Stimulated activated CD8-positive, alpha-beta memory T cell treated with anti-CD3 and anti-CD28 coated beads, Interleukin-15, amount 100 ng/mL, for 1 hour (primary cell): ENCODE measurements at regions not wholly inside any gene's neighbourhood (a gene's known extent, or its start where the extent isn't known, plus 50 kb on each side); places are given as distances from the start of the nearest gene placed in this dataset.
"Not testable (repeated sequence)": the region's sequence is repeated elsewhere in the genome, so short reads cannot be mapped to it uniquely, and the experiment has no call there.

Experiments used
- DNase-seq: peaks from one replicate; pipeline ENCODE4 v3.0.0-alpha.2; 2020; ENCODE audit warnings: low read depth

DNA sequence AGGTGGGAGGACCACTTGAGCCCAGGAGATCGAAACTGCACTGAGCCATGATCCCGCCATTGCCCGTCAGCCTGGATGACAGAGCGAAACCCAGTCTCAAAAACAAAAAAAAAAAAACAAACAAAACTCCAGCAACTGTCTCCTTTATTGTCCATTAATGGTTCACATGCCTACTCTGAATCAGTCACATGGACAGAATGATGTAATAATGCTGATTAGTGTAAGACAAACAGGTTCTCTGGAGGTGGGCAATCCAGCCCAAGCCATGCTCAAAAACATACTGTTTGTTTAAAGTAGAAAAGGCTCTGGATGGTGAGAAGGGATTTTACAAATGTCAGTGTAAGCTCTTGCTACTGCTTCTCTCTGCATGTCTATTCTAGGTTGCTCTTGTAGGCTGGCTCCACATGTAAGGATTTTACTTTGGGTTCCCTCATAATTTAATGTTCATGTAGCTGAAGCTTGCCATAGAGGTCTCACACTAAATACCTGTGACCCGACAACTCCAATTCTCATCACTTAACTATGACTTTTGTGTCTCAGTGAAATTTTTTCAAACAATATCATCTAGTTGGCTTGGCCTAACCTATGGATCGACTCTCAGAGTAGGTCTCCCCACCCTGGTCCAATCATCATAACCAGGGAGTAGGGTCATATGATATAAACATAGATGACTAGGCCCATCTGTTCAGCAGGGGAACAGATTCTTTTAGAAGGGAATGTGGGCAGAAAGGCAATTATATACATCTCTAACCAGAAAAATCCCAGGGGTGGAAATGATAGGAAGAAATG lies 83.9 kb upstream of the SLC39A10 start:
- DNase-seq = no peak

DNA sequence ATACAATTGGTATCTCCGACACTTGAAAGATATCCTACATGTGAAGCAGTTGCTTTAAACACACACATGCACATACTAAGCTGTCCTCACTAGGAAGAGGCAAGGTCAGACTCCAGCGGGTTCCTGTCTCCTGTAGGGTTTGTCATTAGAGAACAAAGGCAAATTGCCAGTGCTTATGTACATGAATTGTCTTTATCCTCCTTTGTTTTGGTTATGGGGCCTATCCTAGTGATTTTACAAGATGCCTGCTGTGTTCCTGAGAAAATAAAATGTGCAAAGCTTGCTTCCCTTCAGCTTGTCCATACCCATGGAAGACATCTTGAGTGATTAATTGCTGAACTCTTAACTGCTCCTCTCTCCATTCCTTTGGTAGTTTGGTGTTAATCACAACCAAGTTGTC lies 86.7 kb upstream of the SLC39A10 start:
- no peak for DNase-seq

DNA sequence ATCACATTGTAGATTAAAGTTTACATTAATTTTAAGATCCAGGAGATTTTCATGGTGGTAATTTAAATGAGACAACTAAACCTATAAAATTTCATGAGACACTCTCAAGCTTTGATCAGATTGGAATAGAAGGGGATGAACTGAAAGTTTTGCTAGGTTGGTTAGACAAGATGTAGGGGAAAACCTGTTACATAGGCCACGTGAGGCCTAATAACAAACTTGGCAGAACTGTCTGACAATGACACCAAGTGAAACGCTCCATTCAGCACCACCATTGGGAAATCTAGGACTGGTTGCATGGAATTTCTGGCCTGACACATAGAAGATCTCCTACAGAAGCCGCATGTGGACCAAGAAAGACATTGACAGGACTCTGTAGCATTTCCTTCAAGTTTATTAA lies 87.8 kb upstream of the SLC39A10 start:
- DNase-seq = no peak

DNA sequence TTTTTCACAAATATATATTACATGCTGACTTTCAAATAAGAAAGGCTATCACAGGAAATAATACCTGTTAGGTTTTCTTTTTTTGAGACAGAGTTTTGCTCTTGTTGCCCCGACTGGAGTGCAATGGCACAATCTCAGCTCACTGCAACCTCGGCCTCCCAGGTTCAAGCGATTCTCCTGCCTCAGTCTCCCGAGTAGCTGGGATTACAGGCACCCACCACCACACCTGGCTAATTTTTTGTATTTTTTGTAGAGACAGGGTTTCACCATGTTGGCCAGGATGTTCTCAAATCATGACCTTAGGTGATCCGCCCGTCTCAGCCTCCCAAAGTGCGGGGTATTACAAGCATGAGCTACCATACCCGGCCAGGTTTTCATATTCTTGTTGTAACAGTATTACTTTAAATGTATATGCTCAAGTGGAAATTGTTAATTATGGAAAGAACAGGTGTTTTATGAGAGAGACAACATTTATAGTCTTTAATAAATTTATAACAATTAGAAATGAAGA lies 92.3 kb upstream of the SLC39A10 start:
- DNase-seq = not testable (repeated sequence)

DNA sequence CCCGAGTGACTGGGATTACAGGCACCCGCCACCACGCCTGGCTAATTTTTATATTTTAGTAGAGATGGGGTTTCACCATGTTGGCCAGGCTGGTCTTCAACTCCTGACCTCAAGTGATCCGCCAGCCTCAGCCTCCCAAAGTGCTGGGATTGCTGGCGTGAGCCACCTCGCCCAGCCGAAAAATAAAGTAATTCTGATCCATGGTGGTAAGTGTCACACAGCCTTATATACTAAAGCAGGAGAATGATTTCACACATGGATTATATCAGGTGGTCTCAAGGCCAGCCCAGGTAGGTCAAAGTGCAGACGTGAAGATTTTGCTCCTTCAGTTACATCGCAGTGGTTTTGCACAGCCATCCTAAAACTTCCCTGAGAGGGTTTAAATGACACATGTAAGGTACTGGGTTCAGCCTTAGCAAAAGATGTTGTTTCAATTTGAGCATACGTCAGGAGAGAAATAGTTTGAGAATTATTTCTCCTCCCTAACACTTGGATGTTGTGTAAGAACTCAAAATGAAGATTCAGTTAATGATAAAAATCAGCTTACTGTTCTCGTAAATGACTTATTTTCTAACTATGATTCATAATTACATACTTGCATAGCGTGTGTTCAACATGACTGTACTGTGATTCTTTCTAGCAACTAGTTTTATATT lies 93.0 kb upstream of the SLC39A10 start:
- DNase-seq = no peak

DNA sequence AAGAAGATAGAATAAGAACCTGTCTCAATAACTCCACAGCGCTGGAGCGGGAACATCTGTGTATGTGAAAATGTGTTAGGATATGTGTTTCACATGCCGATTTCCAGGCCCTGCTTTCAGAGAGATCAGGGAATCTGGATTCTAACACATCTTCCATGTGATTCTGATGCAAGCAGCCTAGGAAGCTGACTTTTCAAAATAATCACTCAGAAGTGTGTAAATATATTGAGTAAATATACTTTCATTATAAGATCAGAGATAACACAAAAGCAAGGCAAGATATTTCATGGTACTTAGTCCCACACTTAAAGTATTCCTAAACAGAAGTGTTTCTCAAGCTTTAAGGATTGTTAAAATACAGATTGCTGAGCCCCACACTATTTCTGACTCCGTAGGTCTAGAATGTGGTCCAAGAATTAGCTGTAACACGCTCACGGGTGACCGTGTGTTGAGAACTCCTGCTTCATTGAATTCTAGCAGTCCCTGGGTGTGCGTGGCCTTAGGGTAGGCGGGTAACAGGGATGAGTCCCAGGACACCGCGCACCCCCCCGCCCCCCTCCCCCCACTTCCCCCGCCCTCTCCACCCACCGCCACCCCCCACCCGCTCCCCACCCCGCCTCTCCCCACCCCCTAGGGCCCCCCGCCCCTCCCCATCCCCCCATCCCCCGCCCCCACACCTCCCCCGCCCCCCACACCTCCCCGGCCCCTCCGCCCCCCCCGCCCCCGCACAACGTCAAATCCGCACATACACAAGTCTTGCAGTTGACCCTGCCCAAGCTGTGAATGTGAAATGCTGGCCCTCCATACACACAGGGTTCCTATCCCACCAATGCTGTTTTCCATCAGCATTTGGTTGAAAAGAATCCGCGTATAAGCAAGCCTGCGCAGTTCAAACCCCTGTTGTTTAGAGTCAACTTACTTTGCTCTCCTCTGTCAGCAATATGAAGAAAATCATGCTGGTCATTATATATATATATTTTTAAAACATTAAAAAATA lies 94.2 kb upstream of the SLC39A10 start:
- DNase-seq = no peak

DNA sequence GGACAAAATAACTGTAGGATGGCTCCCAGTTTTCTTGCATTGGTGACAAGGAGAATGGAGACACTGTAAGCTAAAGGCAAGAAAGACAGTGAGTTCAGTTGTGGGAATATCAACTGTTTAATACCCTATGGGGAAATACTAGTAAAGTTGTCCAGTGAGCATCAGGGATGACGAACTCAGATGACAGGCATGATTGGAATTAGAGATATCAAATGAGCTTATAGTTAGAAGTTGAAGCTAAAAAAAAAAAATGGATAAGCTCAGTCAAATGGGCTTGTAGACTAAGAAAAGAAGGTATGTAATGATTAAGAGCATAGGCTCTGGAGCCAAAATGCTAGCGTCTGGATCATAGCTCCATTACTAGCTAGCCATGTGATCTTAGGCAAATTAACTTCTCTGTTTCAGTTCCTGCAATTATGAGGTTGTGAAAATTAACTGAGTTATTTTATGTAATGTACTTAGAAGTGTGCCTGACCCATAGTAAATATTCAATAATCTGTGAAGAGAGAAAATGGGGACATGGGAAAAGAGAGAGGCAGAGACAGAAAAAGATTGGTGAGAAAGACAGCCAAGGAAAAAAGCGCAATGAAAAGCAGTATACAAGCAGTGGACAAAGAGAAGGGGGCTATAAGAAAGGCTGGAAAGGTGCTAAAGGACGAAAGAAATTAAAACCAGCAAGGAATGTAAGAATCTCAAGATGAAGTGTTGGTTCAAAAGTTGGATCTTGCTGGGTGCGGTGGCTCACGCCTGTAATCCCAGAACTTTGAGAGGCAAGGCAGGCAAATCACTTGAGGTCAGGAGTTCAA lies 95.7 kb upstream of the SLC39A10 start:
- no peak for DNase-seq

DNA sequence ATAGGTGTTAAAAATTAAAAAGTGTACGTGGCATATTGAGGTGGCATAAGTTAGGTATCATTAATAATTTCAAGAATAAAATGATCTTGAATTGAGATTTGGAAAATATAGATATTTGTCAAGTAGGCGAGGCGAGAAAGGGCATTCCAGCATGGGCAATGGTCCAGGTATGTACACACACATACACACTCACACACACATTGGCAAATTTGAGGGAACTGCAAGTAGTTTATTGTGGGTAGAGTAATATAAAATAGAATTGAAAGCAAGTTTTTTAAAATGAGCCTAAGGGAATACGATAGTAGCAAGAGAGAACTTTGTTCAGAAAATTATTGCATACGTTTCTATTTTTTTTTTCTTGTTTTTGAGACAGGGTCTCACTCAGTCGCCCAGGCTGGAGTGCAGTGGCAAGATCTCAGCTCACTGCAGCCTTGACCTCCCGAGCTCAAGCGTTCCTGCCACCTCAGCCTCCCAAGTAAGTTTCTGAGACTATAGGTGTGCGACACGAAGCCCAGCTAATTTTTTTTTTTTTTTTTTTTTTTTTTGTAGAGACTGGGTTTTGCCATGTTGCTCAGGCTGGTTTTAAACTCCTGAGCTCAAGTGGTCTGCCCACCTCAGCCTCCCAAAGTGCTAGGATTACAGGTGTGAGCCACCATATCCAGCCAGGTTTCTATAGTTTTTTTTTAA lies 96.7 kb upstream of the SLC39A10 start:
- no peak for DNase-seq

DNA sequence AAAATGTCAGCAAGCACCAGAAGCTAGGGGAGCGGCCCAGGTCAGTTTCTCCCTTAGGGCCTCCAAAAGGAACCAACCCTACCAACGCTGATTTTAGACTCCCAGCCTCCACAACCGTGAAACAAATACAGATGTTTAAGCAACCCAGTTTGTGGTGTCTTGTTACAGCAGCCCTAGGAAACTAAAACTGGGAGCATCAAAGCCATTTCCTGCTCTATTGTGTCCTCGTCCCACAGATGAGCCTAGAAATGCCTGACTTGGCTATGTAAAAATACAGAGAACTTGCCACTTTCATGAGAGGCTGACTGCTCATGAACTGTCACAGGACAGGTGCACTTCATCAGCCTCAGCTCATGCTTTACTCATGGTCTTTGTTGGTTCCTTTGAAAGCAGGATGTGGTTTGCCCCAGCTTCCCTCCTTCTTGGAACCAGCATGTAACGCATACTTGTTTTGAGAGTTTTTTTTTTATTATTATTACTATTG lies 97.6 kb upstream of the SLC39A10 start:
- peak; percentile 43 for DNase-seq

DNA sequence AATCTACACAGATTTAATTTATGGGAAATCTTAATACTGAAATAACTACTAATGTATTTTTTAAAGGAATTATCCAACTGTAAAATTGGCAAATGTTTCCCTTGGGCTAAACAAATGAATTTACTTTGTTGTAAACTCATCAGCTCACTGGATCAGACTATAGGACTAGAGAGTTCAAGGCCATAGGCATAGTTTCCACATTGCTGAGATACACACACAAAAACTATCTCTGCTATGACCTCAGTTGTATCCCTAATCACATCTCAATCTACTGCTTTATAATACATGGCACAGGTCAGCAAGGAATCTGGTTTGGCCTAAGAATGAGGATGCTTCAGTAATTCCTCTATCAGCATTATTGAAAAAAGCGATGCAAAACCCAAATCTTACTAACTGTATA lies 101.1 kb upstream of the SLC39A10 start:
- DNase-seq = no peak

DNA sequence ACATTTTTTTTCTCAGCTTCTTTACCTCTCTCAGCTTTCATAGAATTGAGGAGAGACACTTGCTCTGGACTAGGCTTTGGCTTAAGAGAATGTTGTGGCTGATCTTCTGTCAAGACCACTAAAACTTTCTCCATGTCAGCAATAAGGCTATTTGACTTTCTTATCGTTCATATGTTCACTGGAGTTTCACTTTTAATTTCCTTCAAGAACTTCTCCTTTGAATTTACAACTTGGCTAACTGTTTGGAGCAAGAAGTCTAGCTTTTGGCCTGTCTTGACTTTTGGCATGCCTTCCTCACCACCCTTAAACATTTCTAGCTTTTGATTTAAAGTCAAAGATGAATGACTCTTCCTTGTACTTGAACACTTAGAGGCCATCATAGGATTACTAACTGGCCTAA lies 104.4 kb upstream of the SLC39A10 start:
- DNase-seq = no peak

DNA sequence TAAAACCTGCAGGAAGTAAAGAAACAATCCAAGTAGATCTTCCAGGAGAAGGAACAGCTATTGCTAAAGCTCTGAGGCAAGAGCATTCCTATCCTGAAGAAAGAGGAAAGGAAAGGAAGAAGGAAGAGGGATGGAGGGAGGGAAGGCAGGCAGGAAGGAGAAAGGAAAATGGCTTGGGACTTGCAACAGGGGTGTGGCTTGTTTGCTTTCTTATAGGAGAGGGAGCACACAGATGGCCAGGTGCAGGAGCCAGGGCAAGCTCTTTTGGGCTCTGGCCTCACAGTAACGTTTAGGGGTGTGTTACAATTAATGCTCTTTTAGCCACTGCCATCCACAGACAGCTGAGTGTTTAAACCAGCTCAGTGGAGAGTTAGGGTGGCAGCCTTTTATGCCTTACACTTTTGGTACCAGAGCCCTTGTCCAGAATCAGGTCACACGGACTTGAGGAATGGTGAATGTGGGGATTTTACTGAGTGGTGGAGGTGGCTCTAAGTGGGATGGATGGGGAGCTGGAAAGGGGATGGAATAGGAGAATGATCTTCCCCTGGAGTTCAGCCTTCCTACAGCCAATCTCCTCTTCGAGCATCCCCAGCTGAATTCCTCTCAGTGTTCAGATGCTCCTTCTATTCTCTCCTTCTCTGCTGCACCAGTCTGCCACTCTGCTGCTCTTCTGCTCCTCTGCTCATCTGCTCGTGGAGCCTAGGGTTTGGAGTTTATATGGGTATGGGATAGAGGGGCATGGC lies 108.7 kb upstream of the SLC39A10 start:
- no peak for DNase-seq

DNA sequence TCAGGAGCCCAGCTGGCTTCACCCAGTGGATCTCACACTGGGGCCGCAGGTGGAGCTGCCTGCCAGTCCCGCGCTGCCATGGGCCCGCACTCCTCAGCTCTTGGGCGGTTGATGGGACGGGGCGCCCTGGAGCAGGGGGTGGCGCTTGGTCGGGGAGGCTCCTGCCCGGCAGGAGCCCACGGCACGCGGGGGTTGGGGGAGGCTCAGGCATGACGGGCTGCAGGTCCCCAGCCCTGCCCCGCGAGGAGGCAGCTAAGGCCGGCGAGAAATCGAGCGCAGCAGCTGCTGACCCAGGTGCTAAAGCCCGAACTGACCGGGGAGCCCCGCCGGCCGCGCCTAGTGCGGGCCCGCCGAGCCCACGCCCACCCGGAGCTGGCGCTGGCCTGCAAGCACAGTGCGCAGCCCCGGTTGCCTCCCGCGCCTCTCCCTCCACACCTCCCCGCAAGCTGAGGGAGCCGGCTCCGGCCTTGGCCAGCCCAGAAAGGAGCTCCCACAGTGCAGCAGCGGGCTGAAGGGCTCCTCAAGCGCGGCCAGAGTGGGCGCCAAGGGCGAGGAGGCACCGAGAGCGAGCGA lies 109.7 kb upstream of the SLC39A10 start:
- DNase-seq = not testable (repeated sequence)

DNA sequence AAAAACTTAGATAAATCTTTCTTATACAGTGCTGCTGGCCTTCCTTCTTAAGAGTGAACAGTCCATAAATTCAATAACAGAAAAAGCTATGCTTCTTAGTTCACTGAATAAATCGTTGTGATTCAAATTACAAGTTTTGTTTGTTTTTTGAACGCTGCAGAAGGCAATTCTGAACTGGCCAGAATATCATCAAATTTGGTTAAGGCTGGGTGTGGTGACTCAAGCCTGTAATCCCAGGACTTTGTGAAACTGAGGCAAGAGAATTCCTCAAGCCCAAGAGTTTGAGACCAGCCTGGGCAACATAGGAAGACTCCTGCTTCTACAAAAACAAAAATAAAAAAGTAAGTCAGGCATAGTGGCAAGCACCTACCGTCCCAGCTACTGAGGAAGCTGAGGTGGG lies 111.2 kb upstream of the SLC39A10 start:
- DNase-seq = no peak

DNA sequence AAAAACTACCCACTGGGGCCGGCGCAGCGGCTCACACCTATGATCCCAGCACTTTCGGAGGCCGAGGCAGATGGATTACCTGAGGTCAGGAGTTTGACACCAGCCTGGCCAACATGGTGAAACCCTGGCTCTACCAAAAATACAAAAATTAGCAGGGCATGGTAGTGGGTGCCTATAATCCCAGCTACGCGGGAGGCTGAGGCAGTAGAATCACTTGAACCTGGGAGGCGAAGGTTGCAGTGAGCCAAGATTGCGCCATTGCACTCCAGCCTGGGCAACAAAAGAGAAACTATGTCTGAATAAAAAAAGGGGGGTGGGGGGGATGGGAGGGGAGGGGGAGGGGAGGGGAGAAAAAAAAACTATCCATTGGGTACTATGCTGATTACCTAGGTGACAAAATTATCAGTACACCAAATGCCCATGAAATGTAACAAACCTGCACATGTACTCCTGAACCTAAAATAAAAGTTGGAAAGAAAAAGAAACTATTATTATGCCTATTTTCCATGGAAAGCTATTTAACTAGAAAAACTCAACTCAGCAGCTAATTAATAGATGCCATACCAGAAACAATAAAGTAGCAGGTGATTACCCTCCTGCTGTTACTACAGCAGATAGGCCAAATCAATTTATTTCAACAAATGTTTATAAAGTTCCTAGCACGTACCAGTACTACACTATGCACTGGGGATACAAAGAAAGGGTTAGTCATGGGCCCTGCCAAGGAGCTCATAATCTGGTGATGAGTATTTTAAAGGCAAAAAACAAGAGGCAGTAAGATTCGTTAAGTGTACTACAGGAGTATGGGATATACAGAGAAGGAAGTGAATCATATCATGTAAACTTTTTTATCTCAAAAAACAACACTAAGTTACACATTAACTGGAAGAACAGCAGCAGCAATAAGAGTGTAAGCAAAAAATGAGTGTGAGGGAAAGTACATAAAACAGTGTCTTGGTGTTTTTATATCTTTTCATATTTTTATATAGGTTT lies 112.8 kb upstream of the SLC39A10 start:
- DNase-seq = no peak

DNA sequence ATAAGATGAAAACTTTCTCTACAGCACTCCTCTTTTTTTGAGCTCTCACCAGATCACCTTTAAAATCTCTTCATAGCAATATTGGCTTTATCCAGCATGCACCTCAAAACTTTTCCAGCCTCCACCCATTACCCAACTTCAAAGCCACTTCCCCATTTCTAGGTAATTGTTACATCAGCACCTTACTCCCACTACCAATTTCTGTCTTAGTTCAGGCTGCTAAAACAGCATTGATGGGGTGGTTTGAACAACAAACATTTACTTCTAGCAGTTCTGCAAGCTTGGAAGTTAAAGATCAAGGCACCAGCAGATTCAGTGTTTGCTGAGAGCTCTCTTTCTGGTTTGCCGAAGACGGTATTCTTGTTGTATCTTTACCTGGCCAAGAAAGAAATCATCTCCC lies 114.0 kb upstream of the SLC39A10 start:
- no peak for DNase-seq

DNA sequence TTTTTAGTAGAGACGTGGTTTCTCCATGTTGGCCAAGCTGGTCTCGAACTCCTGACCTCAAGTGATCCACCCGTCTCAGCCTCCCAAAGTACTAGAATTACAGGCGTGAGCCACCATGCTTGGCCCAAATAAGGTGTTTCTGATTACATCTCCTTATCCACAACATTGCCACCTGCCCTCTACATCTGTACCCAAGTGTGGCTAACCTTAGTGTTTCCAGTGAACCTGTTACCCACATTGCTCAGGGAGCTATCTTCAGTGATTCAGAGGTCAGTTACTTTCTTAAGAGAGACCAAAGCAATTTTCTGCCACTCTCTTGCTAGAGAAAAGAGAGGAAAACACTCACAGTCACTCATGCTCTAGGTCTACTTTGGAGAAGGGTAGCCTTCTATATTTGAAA lies 115.0 kb upstream of the SLC39A10 start:
- no peak for DNase-seq

DNA sequence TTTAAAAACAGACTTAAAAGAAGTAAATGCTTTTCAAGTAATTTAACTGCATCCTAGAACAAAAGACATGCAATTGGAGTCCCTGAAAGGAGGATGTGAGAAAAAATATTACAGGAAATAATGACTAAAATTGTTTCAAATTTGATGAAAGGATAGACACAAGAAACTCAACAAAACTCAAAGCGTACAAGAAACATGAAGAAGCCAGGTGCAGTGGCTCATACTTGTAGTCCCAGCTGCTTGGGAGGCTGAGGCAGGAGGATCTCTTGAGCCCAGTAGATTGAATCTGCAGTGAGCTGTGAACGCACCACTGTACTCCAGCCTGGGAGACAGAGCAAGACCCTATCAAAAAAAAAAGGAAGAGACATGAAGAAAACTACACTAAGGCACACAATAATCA lies 118.1 kb upstream of the SLC39A10 start:
- DNase-seq = no peak
